ENCODE measurements at regions not wholly inside any gene's neighbourhood (a gene's known extent, or its start where the extent isn't known, plus 50 kb on each side); places are given as distances from the start of the nearest gene placed in this dataset.

DNA sequence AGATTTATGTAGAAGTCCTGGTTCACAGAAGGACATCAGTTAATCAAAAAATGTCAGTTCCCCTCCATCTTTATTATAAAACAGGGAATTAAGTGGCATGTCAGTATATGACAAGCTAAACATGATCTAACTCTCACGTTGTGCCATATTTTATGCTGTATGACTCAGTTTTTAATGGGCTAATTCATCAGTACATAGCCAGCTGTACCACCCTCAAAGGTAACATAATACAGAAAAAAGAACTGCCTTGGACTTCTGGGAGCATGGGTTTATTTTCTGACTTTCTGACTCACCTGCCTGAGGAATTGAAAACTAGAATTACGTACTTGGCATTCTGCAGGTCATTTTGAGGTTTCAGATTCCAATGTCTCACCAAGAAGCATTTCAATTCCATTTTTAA lies 135.7 kb downstream of the CMPK2 start:
- Histone ChIP-seq H3K36me3 (ENCODE audit: insufficient read depth, low read length) (no peaks in the 10 kb centered on the region), H3K9me2 (replicated peaks; ENCODE audit: low read depth, low read length) (no peaks in the 10 kb centered on the region), H3K4me2 (ENCODE audit: low read depth, low read length, poor library complexity, severe bottlenecking) (no peak overlapping the region), H3K4me1 (ENCODE audit: insufficient read depth, low read length, poor library complexity, severe bottlenecking) (no peaks in the 10 kb centered on the region), H3K4me3 (ENCODE audit: low read length, poor library complexity, severe bottlenecking) (no peak overlapping the region), H3K9me3 (ENCODE audit: insufficient read depth, low read depth, low read length) (no peaks in the 10 kb centered on the region), H2AFZ (ENCODE audit: low read length) (no peak overlapping the region), H3K9ac (ENCODE audit: low read depth, low read length, poor library complexity, severe bottlenecking) (no peak overlapping the region), H3K27me3 (ENCODE audit: insufficient read depth, low read length, poor library complexity, severe bottlenecking) (no peaks in the 10 kb centered on the region), H3K79me2 (ENCODE audit: insufficient read depth, low read length) (no peaks in the 10 kb centered on the region), H3F3A (ENCODE audit: low read depth) (no peaks in the 10 kb centered on the region), H4K20me1 (ENCODE audit: insufficient read depth, low read length, poor library complexity, severe bottlenecking) (no peaks in the 10 kb centered on the region)
- no peak for TF ChIP-seq CTCF (conservative IDR thresholded peaks at IDR 0.05; ENCODE audit: low read length)
- no peak for TF ChIP-seq EZH2phosphoT487 (IDR thresholded peaks at IDR 0.05; ENCODE audit: borderline replicate concordance)

- Histone ChIP-seq H3K9me3 (ENCODE audit: insufficient read depth, low read depth, low read length) (no peaks in the 10 kb centered on the region), H3K9me2 (replicated peaks; ENCODE audit: low read depth, low read length) (no peaks in the 10 kb centered on the region), H3K4me2 (ENCODE audit: low read depth, low read length, poor library complexity, severe bottlenecking) (no peak overlapping the region), H3K4me1 (ENCODE audit: insufficient read depth, low read length, poor library complexity, severe bottlenecking) (no peaks in the 10 kb centered on the region), H3F3A (ENCODE audit: low read depth) (no peaks in the 10 kb centered on the region), H3K9ac (ENCODE audit: low read depth, low read length, poor library complexity, severe bottlenecking) (no peak overlapping the region), H3K36me3 (ENCODE audit: insufficient read depth, low read length) (no peaks in the 10 kb centered on the region), H4K20me1 (ENCODE audit: insufficient read depth, low read length, poor library complexity, severe bottlenecking) (no peaks in the 10 kb centered on the region), H3K79me2 (ENCODE audit: insufficient read depth, low read length) (no peaks in the 10 kb centered on the region), H2AFZ (ENCODE audit: low read length) (no peak overlapping the region), H3K4me3 (ENCODE audit: low read length, poor library complexity, severe bottlenecking) (no peak overlapping the region), H3K27me3 (ENCODE audit: insufficient read depth, low read length, poor library complexity, severe bottlenecking) (no peaks in the 10 kb centered on the region)
- TF ChIP-seq CTCF (conservative IDR thresholded peaks at IDR 0.05; ENCODE audit: low read length) (no peak), EZH2phosphoT487 (IDR thresholded peaks at IDR 0.05; ENCODE audit: borderline replicate concordance) (no peak)
These were observed 134.8 kb downstream of the CMPK2 start for GRCh38 chr2:6730649-6731532.

GRCh38 chr2:6739547-6739946 lies 126.2 kb downstream of the CMPK2 start:
- no peak overlapping the region for H3K9ac ChIP-seq (ENCODE audit: low read depth, low read length, poor library complexity, severe bottlenecking)
- no peak for TF ChIP-seq EZH2phosphoT487 (IDR thresholded peaks at IDR 0.05; ENCODE audit: borderline replicate concordance)
- no peak for TF ChIP-seq CTCF (conservative IDR thresholded peaks at IDR 0.05; ENCODE audit: low read length)
- H3K79me2 ChIP-seq (ENCODE audit: insufficient read depth, low read length), result no peaks in the 10 kb centered on the region
- H3K4me2 ChIP-seq (ENCODE audit: low read depth, low read length, poor library complexity, severe bottlenecking), result no peak overlapping the region
- no peaks in the 10 kb centered on the region for H3K4me1 ChIP-seq (ENCODE audit: insufficient read depth, low read length, poor library complexity, severe bottlenecking)
- H3K9me2 ChIP-seq (replicated peaks; ENCODE audit: low read depth, low read length), result no peaks in the 10 kb centered on the region
- H3K4me3 ChIP-seq (ENCODE audit: low read length, poor library complexity, severe bottlenecking), result no peak overlapping the region
- no peaks in the 10 kb centered on the region for H3K36me3 ChIP-seq (ENCODE audit: insufficient read depth, low read length)
- no peaks in the 10 kb centered on the region for H3K9me3 ChIP-seq (ENCODE audit: insufficient read depth, low read depth, low read length)
- no peaks in the 10 kb centered on the region for H3F3A ChIP-seq (ENCODE audit: low read depth)
- H4K20me1 ChIP-seq (ENCODE audit: insufficient read depth, low read length, poor library complexity, severe bottlenecking), result no peaks in the 10 kb centered on the region
- no peaks in the 10 kb centered on the region for H3K27me3 ChIP-seq (ENCODE audit: insufficient read depth, low read length, poor library complexity, severe bottlenecking)
- no peak overlapping the region for H2AFZ ChIP-seq (ENCODE audit: low read length)

Data from Loucy (cell line).